HG02943 (cell line): ENCODE measurements at regions not wholly inside any gene's neighbourhood (a gene's known extent, or its start where the extent isn't known, plus 50 kb on each side); places are given as distances from the start of the nearest gene placed in this dataset.

Experiments used
- ATAC-seq: cut with Tn5 transposase; IDR thresholded peaks from one replicate; pipeline ENCODE4 v1.9.1; 2021; ENCODE audit warnings: mild to moderate bottlenecking, low read depth, moderate library complexity; ENCODE audit not compliant: unreplicated experiment

- no peak for ATAC-seq
Measured at GRCh38 chr7:46949270-46949931, 632.5 kb downstream of the TNS3 start.

GRCh38 chr7:46948716-46949115, 633.2 kb downstream of the TNS3 start:
- ATAC-seq, result no peak

GRCh38 chr7:46945328-46945727, 636.6 kb downstream of the TNS3 start:
- no peak for ATAC-seq

DNA sequence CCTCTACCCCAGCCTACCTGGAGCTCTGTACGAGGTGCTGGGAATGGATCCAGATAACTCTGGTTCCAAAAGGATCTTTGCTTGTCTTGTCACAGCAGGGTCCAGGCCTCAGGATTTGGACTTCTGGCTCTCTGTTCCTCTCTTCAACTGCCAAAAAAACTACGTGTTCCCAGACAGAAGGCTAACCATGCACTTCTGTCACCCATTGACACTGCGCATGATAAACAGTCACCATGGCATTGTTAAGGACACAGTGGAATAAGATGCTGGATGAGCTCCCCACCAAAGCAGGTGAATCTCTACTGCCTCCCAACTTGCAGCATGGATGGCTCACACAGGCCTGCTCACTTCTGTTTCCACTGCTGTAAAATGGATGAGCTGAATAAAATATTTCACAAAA, 637.9 kb downstream of the TNS3 start:
- ATAC-seq, result no peak

DNA sequence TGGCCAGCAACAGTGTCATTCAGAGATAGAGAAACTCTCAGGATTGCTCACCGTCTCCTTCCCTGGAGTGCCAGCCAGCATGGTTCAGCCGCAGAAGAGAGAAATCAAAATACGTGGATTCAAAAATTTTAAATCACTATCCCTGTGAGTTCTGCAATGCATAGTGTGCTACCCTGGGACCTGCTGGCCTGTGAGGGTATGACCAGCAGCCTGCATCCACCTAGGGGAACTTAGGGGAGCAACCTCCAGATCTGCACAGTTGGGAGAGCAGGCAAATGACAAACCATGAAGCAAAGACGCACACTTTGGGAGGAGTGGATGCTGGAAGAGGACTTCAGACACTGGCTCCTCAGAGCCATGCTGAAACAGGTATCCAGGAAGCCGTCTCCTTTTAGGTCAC, 639.3 kb downstream of the TNS3 start:
- ATAC-seq, result no peak

DNA sequence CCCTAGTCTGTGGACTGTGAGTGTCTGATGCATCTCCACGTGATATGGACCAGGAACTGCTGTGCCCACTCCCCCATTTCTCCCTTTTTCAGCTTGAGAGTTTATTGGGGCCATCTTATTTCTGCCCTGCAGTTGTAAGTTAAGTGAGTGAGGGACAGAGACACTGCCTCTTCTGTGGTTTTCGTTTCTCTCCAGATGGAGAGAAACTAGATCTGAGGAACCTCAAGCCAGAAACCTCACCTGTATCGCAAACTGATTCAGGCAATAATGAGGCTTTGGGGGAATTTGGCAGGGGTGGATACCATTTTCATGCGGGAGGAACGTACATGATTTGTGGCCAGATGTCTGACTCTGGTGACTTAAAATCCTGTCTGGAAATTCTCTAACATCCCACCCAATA, 641.7 kb downstream of the TNS3 start:
- ATAC-seq, result no peak

GRCh38 chr7:46939558-46939957, 642.4 kb downstream of the TNS3 start:
- ATAC-seq, result no peak

DNA sequence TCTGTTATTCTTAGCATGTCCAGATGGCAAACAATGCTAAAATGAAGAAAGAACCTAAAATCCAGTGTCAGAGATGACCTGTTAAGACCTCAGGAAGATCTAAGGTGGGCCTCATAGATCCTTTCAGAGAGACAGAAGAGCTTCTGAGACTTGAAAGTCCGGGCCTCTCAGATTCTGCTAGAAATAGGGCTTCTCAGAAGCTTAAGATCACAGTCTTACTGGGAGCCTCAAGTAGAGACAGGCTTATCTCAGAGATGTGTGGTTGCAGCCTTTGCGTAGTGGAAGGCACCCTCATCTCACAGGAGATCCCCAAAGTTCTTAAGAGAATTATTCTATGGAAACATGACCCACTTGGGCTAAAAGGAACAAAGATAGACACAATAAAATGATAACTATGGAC, 642.8 kb downstream of the TNS3 start:
- ATAC-seq, result no peak

DNA sequence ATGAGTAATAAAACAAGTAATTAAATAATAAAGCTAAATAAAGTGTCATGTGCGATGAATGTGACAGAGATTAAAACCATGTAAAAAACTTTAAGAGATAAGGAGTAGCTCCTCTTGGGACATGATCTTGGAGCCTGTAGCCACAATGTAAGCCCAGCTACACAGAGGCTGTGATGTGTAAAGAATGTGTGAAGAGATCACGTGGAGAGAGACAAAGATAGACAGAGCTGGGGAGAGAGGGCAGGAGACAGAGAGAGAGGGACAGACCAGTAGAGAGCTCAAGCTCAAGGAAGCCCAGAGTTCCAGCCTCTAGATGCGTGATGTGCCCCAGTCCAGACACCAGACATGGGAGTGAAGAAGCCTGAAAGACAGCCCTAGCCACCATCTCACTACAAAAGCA, 644.1 kb downstream of the TNS3 start:
- no peak for ATAC-seq

GRCh38 chr7:46934198-46934825, 647.6 kb downstream of the TNS3 start:
- no peak for ATAC-seq

- ATAC-seq, result no peak
Measured at GRCh38 chr7:46933596-46933995, 648.3 kb downstream of the TNS3 start.

DNA sequence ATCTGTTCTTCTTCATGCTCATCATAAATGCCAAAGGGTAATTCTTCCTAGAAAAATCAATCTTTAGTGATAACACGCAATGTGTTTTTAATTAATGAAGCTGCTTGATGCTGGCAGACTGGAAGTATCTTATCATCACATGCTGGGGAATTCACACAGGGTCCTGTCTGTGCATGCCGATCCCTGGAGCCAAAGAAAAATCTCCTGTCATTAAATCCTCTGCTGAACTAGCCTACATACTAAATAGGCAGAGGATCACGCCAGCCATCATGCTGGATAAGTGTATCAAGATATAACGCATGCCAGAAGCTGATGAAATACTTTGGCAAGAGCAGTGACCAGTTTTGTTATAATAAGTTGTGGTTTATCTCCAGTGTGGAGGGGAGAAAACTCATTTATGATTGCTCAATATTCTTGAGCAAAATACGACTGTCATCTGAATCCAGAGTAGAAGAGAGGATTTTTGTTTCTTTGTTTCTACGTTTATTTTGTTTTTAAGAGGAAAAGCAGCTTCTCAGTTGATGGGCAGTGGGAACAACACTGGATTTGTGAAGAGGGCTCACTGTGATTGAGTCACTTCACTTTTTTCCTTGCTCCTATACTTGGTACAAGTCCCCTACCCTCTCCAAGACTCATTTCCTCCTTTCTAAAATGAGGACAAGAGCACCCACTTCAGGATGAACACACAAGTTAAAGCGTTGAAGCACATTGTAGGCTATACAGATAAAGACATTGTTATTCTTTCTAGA, 649.1 kb downstream of the TNS3 start:
- ATAC-seq, result no peak

GRCh38 chr7:46932306-46932675, 649.6 kb downstream of the TNS3 start:
- no peak for ATAC-seq

DNA sequence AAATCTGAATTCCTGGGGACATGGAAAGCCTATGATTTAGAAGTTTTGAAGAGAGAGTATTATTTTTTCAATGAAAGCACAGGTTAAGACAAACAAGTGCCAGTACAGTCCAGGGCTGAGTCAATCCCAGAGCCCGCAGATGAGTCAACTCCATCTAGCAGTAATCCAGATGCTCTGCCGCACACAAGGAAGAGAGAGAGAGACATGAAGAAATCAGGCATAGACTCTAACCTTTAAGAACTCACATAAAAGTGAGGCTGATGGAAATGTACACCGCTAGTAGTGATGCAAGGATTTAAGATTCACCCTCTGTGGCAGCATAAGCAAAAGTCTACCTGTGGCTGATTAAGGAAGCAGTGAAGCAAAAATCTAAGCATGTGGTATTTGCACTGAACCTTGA, 651.5 kb downstream of the TNS3 start:
- ATAC-seq, result no peak

DNA sequence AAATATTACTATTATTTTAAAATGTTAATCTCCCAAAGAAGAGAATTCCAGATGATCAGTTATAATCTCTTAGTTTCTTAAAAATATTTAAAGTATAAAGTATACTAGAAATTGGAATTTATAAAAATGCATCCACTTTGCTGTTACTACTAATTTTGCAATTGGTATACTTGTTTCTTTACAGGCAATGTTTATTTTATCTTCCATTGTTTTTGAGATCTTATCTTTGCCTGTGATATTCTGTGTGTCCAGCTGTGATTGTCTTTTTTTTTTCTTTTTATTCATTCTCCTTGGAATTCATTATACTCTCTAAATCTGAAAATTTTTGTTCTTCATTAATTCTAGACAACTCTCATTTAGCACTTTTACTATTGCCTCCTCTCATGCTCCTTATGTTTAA, 652.6 kb downstream of the TNS3 start:
- no peak for ATAC-seq

DNA sequence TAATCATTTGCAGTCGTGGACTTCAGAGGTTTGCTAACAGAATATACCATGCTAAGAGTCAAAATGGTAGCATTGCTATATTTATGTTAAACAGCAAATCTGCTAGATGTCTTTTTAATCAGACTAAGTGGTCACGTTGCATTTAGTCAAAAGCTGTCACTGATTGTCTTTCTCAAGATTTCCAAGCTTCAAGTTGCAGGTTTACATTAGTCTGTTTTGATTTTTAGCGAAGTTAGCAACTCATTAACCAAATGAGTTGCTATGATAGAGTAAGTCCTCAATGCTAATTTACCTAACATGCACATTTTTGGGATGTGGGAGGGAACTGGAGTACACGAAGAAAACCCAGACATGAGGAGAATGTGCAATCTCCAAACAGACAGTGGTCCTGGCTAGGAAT, 653.2 kb downstream of the TNS3 start:
- ATAC-seq, result no peak

DNA sequence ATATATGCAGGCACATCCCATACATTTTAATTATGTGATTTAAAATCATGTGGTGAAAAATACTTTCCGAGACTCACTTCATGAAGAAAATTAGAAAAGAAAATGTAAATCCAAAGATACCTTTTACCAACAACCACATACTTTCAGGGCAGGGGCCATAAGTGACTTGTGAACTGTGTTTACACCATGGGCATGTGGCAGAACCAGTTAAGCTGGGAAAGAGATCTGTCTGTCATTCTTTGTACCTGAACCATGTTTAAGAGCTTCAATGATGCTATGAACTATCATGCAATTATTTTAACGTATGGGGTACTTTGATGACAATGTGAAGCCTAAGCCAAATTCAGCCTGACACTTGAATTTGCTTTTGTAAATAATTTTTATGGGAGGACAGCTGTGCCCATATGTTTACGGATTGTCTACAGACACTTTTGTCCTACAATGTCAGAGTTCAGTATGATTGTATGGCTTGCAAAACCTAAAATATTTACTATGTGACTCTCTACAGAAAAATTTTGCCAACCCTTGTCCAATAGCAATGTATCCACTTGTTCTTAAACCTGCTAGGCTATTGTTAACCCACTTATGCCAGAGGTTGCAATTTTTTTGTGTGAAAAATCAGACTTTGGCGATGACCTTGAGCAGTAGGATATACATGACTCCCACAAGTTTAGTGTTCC, 654.6 kb downstream of the TNS3 start:
- no peak for ATAC-seq

DNA sequence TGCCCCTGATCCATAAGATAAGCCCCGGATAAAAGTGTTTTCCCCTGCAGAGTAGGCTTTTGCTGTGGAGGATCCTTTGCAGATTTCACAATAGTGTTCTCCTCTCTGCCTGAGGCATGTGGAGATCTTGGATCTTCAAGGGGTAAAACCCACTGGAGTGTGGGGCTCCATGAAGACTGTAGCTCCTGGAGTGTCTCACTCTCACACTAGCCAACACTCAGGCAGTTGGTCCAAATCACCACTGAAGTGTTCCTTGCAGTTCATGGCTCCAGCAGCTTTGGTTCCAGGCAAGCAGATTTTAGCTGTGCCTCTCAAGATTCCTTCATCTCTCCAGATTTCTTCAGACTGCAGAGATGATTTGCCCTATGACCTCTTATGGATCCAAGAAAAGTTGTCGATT, 665.3 kb downstream of the TNS3 start:
- ATAC-seq, result no peak

GRCh38 chr7:46912692-46913091, 669.2 kb downstream of the TNS3 start:
- no peak for ATAC-seq

DNA sequence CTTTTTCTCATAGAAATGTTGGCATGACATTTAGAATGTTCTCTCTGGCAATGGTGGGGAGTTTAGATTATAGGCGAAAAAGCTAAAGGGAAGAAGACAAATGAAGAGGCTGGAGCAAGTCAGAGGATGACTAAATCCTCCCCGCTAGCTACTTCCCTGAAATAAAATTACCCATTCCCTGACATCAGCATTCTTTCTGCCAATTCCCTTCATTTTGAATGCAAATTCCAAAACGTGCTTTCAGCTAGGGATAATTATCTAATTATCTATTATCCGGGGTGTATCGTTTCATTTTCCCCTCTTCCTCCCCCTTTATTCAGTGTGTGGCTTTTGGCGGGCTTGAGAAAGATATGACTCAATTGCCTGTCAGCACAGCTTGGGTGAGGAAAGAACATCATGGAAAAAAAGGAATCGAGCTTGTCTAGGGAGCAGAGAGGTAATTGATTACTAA, 672.3 kb downstream of the TNS3 start:
- ATAC-seq, result no peak

DNA sequence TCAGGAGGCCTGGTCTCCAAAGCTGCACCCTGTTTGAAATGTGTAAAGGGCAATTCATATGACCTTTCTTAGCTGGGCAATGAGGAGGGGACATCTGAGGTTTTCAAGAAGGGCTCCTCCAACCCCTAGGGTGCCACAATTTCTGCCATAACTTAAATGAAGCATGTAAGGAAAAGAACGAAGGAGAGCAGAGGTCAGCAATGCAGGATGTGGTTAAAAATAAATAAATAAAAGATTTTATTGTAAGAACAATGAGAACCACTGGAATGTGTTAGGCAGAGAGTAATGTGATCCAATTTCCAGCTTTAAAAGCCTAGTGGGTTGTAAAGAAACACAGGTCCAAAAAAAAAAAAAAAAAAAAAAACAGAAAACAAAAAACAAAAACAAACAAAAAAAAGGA, 673.1 kb downstream of the TNS3 start:
- no peak for ATAC-seq
